Activated CD8-positive, alpha-beta T cell treated with anti-CD3 and anti-CD28 coated beads, Interleukin-2, amount 10 ng/mL, durations not matched to agents 7 days and 5 days (primary cell): ENCODE measurements at regions not wholly inside any gene's neighbourhood (a gene's known extent, or its start where the extent isn't known, plus 50 kb on each side); places are given as distances from the start of the nearest gene placed in this dataset.

Experiments
- ATAC-seq: fragments of 150-1000 bp; cut with Tn5 transposase; one replicate; pipeline ENCODE4 v1.10.0; 2021; ENCODE audit warnings: moderate library complexity
- CTCF ChIA-PET: fragments of 350-600 bp; sonication (Branson Sonifier 250); formaldehyde crosslinking; loops from one replicate; lab custom pipeline; 2021; ENCODE audit warnings: antibody characterized with exemption; lab: Charles Lee
- POLR2A ChIA-PET: fragments of 350-600 bp; sonication (Branson Sonifier 250); formaldehyde crosslinking; loops from one replicate; lab custom pipeline; 2021; ENCODE audit warnings: antibody characterized with exemption; lab: Charles Lee
- DNase-seq: peaks from one replicate; pipeline ENCODE4 v3.0.0-alpha.2; 2020
- H3K27ac Mint-ChIP-seq: one replicate; pipeline ENCODE4 v1.8.0; 2021; ENCODE audit warnings: mild to moderate bottlenecking, mixed read lengths
- H3K27me3 Mint-ChIP-seq: one replicate; pipeline ENCODE4 v1.8.0; 2021; ENCODE audit warnings: low read depth, mixed read lengths
- H3K36me3 Mint-ChIP-seq: one replicate; pipeline ENCODE4 v1.8.0; 2021; ENCODE audit warnings: low read depth, mixed read lengths
- H3K4me1 Mint-ChIP-seq: one replicate; pipeline ENCODE4 v1.8.0; 2021; ENCODE audit warnings: low read depth, mixed read lengths
- H3K4me3 Mint-ChIP-seq: one replicate; pipeline ENCODE4 v1.8.0; 2021; ENCODE audit warnings: mild to moderate bottlenecking, mixed read lengths
- H3K9me3 Mint-ChIP-seq: one replicate; pipeline ENCODE4 v1.8.0; 2022; ENCODE audit warnings: mixed read lengths; ENCODE audit not compliant: insufficient read depth

DNA sequence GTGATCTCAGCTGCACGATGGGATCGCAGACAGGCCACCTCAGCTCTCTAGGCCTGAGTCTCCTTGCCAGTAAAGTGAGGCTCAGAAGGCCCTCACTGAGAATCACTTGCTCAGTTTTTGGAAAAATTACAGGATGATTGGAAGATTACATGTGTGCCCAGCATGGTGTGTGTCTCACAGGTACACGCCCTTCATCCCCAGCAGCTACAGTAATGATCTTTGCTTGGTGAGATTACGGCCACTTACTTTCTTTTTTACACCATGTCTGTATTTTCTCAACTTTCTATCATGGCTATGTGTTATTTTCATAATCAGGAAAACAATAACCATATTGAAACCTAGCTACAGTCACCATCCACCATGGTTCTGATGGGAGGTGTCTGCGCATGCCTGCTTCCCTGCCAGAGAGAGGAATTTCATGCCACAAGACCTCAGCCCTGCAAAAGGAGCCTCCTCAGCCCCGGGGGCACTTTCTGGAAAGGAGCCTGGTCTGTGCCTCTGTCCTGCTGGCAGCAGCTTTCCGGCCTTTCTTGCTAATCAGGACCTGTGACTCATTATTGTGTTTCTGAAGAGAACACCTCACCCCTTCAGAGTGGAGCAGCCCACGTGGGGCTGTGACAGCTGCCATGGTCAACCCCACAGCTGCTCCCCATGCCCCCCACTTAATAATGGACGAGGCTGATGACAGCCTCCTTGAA is 64.2 kb upstream of the OLFM1 start:
- CTCF ChIA-PET, result no interaction called here
- DNase-seq, result no peak
- H3K9me3 Mint-ChIP-seq, result no peaks in the 10 kb centered on the region

DNA sequence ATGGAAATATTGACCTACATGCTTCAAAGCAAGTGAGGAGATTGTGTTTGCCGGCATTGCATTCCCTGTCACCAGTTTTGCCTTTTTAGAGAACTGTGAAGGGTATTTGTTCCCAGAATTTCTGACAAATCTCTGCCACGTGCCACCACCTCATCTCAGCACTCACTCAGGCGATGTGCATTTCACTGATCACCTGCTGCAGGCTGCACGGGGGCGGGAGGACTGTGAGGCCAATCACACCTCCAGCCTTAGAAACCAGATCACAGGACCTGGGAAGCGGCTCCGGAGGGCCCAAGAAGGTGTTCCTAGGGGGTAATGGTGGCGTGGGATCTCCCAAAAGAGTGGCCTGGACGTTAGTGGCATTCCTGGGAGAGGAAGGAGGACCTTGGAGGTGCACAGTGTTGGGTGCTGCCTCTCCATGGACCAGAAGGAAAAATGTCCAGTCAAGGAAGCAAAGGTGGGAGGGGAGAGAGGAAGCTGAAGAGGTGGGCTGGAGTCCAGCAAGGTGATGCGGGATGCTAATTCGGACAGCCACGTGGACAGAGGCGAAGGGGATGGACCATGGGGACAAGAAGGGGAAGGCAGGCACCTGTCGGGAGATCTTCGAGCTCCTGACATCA is 63.6 kb upstream of the OLFM1 start:
- Mint-ChIP-seq H3K27me3 (no peaks in the 10 kb centered on the region), H3K4me1 (no peaks in the 10 kb centered on the region), H3K4me3 (no peak overlapping the region), H3K36me3 (no peaks in the 10 kb centered on the region), H3K27ac (no peak overlapping the region), H3K9me3 (no peaks in the 10 kb centered on the region)
- DNase-seq (no peak), ATAC-seq (no peak)
- ChIA-PET POLR2A (no interaction called here), CTCF (no interaction called here)

More for the DNA sequence above, 64.2 kb upstream of the OLFM1 start:
- Mint-ChIP-seq H3K27me3 (no peaks in the 10 kb centered on the region), H3K4me3 (no peak overlapping the region), H3K27ac (no peak overlapping the region), H3K4me1 (peaks cover under 1% of the 10 kb centered on the region), H3K36me3 (no peaks in the 10 kb centered on the region)
- POLR2A ChIA-PET, result no interaction called here
- ATAC-seq, result no peak

DNA sequence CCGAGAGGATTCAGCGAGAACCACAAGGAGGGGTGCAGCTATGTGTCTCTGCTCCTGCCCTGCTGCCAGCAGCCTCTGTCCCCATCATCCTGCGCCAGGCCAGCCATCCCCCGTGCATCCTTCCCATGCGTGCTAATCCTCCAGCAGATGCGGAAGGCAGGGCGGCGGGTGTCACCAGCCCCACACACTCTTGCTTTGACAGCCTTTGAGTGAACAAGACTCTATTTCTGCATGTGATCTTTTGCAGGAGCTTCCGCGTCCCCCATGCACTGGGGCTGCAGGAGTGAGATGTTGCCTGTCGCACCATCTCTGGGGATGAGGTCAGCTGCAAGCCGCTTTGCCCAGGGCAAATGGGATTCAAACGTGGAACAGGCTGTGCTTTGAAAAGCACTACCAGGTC is 58.0 kb upstream of the OLFM1 start:
- CTCF ChIA-PET, result no interaction called here
- no peaks in the 10 kb centered on the region for H3K9me3 Mint-ChIP-seq
- no peak overlapping the region for H3K27ac Mint-ChIP-seq
- POLR2A ChIA-PET, result no interaction called here
- no peaks in the 10 kb centered on the region for H3K4me1 Mint-ChIP-seq
- ATAC-seq, result no peak
- H3K27me3 Mint-ChIP-seq, result no peaks in the 10 kb centered on the region
- DNase-seq, result no peak
- no peaks in the 10 kb centered on the region for H3K36me3 Mint-ChIP-seq
- no peak overlapping the region for H3K4me3 Mint-ChIP-seq

DNA sequence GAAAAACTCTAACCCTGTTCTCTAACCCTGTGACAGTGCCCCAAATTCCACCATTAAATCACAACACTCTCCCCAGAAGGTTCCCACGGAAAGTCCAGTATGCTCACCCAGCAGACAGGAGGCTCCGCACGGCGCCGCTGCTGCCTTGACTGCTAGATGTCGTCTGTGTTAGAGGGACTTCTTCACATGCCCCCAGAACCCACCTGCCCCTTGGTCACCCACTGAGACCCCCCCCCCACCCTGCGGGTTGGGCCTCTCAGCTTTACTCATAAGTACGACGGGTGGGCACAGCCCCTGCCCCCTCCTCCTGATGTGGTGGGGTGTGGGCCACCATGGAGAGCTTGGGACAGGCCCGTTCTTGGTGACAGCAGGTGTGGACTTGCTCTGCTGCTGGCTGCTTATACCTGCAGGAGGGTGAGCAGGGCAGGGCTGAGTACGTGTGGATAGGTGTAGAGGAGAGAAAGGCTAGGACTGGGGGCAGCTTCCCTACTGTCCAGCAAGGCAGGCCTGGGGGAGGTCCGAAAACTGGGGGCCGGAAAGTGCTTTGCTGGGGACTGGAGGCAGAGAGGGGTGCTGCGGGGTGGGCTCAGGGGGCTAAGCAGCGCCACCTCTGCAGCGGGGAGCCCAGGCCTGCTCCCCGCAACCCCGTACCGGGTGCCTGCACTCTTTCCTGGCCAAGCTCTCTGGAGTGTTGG is 57.5 kb upstream of the OLFM1 start:
- Mint-ChIP-seq H3K4me1 (no peaks in the 10 kb centered on the region), H3K4me3 (no peak overlapping the region), H3K27me3 (no peaks in the 10 kb centered on the region), H3K36me3 (no peaks in the 10 kb centered on the region), H3K9me3 (no peaks in the 10 kb centered on the region), H3K27ac (no peak overlapping the region)
- ChIA-PET CTCF (no interaction called here), POLR2A (no interaction called here)
- ATAC-seq, result no peak
- no peak for DNase-seq

DNA sequence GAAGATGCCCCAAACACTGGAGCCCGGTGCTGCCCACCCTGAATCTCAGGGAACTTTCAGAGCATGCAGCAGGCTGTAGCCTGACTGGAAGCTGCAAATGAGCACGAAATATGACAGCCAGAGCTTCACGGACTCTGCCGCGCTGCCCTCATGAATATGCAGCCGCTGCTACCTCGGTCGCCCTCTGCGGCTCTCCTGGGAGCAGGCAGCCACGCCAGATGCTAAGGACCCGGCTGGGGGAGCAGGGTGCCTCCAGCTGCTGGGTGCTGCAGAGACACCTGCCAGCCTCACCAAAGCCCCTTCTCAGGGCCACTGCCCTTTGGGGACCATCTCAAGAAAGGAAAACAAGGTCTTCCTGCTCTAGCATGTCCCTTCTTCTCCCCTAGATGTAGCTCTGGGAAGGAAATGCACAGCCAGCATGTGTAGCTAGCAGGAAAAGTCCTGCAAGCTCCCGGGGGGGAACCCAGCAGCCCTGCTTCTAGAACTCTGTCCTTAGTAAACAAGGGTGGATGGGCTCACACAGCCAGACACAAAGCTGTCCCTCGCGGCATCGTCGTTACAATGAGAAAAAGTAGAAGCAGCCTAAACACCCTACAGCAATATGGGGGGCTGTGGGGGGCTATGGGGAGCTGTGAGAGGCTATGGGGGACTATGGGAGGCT is 56.8 kb upstream of the OLFM1 start:
- no peak overlapping the region for H3K27ac Mint-ChIP-seq
- ChIA-PET CTCF (no interaction called here), POLR2A (no interaction called here)
- no peak for DNase-seq
- ATAC-seq, result no peak
- no peaks in the 10 kb centered on the region for H3K4me1 Mint-ChIP-seq
- H3K36me3 Mint-ChIP-seq, result no peaks in the 10 kb centered on the region
- H3K27me3 Mint-ChIP-seq, result no peaks in the 10 kb centered on the region
- no peak overlapping the region for H3K4me3 Mint-ChIP-seq
- H3K9me3 Mint-ChIP-seq, result no peaks in the 10 kb centered on the region

DNA sequence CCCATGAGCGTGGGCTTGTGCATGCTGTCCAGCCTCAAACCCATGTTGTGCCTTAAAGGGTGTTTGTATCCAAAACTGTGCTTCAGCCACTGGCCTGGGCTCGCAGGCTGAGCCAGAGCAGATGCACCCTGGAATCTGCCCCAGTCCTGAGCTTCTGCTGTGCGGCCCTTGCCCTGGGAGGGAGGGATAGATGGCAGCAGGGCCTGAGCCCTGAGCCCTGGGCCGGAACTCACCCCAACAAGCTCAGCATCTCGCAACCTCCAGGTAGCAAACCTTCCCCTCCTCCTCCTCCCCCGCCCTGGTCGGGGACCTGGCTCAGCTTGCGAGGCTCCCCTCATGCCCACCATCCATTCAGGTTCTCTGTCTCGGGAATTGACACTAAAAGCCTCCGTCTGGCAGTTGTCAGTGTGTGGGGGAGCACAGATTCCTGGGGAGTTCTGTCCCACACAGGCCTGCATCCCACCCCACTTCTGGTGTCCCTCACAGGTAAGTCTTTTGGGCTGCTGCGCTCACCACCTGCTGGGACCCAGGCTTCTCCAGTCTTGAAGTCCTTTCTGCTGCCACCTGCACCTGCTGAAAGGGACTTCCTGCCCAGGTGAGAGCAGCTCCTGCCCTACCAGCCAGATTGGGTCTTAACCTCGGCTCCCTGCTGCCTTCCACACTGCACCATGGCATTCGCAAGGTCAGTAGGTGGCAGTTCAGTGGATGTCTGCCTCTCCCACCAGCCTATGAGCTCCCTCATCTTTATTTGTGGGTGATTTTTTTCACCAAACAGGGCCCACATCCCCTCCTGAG is 55.2 kb upstream of the OLFM1 start:
- no peak for DNase-seq
- POLR2A ChIA-PET, result no interaction called here
- Mint-ChIP-seq H3K4me3 (no peak overlapping the region), H3K27ac (no peak overlapping the region), H3K9me3 (no peaks in the 10 kb centered on the region), H3K36me3 (no peaks in the 10 kb centered on the region), H3K4me1 (no peaks in the 10 kb centered on the region), H3K27me3 (no peaks in the 10 kb centered on the region)
- no peak for ATAC-seq
- CTCF ChIA-PET, result no interaction called here

DNA sequence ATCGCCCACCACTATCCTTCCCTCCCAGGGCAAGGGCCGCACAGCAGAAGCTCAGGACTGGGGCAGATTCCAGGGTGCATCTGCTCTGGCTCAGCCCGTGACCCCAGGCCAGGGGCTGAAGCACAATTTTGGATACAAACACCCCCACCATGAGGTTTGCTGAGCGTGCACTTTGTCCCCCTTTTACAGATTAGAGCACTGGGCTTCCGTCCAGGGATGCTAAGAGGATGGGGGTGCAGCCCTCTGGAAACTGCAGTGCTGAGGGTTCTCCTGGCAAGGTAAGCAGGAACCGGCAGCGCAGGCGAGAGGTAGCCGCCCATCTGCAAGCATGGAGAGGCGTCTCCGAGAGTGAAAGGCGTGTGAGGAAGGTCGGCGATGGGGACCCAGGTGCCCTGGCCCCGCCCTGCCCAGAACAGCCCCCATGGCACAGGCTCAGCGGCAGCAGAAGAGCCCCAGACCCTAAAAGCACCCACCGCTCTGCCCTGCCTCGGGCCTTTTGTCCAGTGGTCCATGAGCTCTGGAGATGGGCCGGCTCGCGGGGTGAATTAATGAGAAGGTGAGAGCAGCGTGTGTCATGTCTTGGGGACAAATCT is 54.5 kb upstream of the OLFM1 start:
- ChIA-PET CTCF (no interaction called here), POLR2A (no interaction called here)
- Mint-ChIP-seq H3K9me3 (no peaks in the 10 kb centered on the region), H3K27ac (no peak overlapping the region), H3K4me3 (no peak overlapping the region), H3K27me3 (no peaks in the 10 kb centered on the region), H3K36me3 (no peaks in the 10 kb centered on the region), H3K4me1 (no peaks in the 10 kb centered on the region)
- ATAC-seq, result no peak
- no peak for DNase-seq

DNA sequence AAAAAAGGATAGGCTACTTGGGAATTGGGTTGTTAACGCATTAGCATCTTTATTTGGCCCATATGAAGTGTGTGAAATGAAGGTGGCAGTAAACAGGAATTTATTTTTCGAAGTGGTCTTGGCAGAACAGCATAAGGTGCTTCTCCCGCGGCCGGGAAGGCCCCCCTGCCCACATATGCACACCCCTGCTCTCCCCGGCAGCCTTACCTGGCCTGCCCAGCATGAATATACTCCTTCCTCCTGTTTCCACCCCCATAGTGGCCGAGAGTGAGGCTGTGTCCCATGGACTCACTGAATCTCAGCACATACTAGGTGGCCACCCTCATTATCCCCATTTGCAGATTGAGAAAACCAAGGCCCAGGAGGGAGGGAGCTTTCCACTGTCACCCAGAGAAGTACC is 54.0 kb upstream of the OLFM1 start:
- ATAC-seq (no peak), DNase-seq (no peak)
- ChIA-PET POLR2A (no interaction called here), CTCF (no interaction called here)
- H3K4me3 Mint-ChIP-seq, result no peak overlapping the region
- no peaks in the 10 kb centered on the region for H3K36me3 Mint-ChIP-seq
- no peaks in the 10 kb centered on the region for H3K9me3 Mint-ChIP-seq
- H3K4me1 Mint-ChIP-seq, result no peaks in the 10 kb centered on the region
- H3K27ac Mint-ChIP-seq, result no peak overlapping the region
- H3K27me3 Mint-ChIP-seq, result no peaks in the 10 kb centered on the region

DNA sequence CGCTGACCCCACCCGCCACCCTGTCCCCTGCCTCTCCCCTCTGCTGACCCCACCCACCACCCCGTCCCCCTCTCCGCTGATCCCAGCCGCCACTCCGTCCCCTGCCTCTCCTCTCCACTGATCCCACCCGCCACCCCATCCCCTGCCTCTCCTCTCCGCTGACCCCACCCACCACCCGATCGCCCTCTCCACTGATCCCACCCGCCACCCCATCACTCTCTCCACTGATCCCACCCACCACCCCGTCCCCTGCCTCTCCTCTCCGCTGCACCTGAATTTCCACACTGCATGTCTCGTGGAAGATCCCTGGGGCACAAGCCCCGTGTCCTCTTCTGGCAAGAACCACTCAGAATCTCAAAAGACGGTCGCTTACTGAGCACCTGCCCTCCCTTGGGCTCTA is 53.4 kb upstream of the OLFM1 start:
- Mint-ChIP-seq H3K27ac (no peak overlapping the region), H3K36me3 (no peaks in the 10 kb centered on the region), H3K9me3 (no peaks in the 10 kb centered on the region), H3K4me1 (no peaks in the 10 kb centered on the region), H3K27me3 (no peaks in the 10 kb centered on the region), H3K4me3 (no peak overlapping the region)
- DNase-seq, result no peak
- ChIA-PET CTCF (no interaction called here), POLR2A (no interaction called here)
- ATAC-seq, result no peak

DNA sequence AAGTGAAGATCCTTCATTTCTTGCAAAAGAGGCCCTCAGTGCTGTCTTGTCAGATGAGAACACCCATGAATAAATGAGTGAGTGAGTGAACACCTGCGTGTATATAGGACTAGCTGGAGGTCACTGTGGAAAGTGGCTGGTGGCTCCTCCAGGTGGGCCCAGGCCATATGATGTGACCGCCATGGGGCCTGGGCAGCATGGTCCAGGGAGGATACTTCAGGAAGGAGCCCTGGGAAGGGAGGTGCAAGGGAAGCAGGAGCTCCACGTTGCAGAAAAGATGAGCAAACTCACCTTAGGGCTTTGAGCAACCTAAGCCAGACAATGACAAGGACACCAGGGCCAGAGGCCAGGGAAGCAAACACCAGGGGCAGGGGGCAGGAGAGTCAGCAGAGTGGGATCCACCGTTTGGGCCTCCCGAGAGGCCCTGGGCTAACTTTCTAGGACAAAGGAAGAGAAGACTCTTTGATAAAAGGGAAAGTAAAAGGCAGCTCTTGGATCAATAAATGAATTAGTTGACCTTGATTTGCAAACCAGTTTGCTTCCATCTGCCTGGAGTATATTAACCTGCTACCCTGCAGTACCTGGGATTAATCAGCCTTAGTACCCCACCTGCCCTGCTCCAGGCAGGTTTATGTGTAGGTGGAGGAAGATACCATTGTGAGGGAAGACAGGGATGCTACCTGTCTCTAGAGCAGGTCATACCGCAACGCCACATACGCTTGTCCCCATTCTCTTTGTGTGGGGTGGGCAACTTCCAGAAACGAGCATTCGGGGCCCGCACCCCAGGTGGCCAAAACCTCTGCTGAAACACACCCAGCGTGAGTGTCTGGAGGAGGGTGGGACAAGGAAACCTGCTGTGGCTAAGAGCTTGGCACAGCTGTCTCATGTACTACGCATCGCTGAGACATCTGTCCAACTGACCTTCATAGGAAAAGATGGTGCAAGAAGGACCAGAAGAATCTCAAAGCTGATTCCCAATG is 51.4 kb upstream of the OLFM1 start:
- DNase-seq, result no peak
- Mint-ChIP-seq H3K36me3 (no peaks in the 10 kb centered on the region), H3K27ac (no peak overlapping the region), H3K9me3 (no peaks in the 10 kb centered on the region), H3K4me1 (no peaks in the 10 kb centered on the region), H3K4me3 (no peak overlapping the region), H3K27me3 (no peaks in the 10 kb centered on the region)
- ChIA-PET POLR2A (no interaction called here), CTCF (no interaction called here)
- no peak for ATAC-seq
